Neural cell (in vitro differentiated cells): ENCODE measurements at regions not wholly inside any gene's neighbourhood (a gene's known extent, or its start where the extent isn't known, plus 50 kb on each side); places are given as distances from the start of the nearest gene placed in this dataset.

Experiments
- H2AFZ ChIP-seq: fragments of 200-600, 300-800 bp; sonication (generic), shearing (Covaris generic); 2 replicates; pipeline ENCODE4 v1.6.0; 2014; ENCODE audit warnings: low read depth, mild to moderate bottlenecking, antibody characterized with exemption, low read length, moderate library complexity
- H3F3A ChIP-seq: fragments of 200-600 bp; shearing (Covaris generic); 2 replicates; pipeline ENCODE4 v1.6.1; 2016; ENCODE audit warnings: mild to moderate bottlenecking, moderate library complexity, mixed read lengths, antibody characterized with exemption, low read length; ENCODE audit not compliant: insufficient read depth, poor library complexity, severe bottlenecking
- H3K27ac ChIP-seq: fragments of 200-600, 300-800 bp; sonication (generic), shearing (Covaris generic); 2 replicates; pipeline ENCODE4 v1.5.1; 2014; ENCODE audit warnings: mild to moderate bottlenecking, low read length, moderate library complexity
- H3K27me3 ChIP-seq: fragments of 300-800, 200-600 bp; sonication (generic), shearing (Covaris generic); 2 replicates; pipeline ENCODE4 v1.6.0; 2014; ENCODE audit warnings: mild to moderate bottlenecking, low read depth, low read length, moderate library complexity; ENCODE audit not compliant: insufficient read depth
- H3K36me3 ChIP-seq: fragments of 300-800, 200-600 bp; sonication (generic), shearing (Covaris generic); 2 replicates; pipeline ENCODE4 v1.5.1; 2014; ENCODE audit warnings: mild to moderate bottlenecking, antibody characterized with exemption, low read length, moderate library complexity; ENCODE audit not compliant: insufficient read depth
- H3K4me2 ChIP-seq: fragments of 300-800, 200-600 bp; sonication (generic), shearing (Covaris generic); 2 replicates; pipeline ENCODE4 v1.6.0; 2014; ENCODE audit warnings: mild to moderate bottlenecking, low read length
- H3K4me3 ChIP-seq: fragments of 300-800, 200-600 bp; sonication (generic), shearing (Covaris generic); 2 replicates; pipeline ENCODE4 v1.5.1; 2014; ENCODE audit warnings: mild to moderate bottlenecking, low read length, moderate library complexity
- H3K79me2 ChIP-seq: fragments of 200-600 bp; shearing (Covaris generic); replicated peaks from 2 replicates; pipeline ENCODE4 v1.6.0; 2014; ENCODE audit warnings: mild to moderate bottlenecking, low read length, moderate library complexity; ENCODE audit not compliant: insufficient read depth
- H3K9ac ChIP-seq: fragments of 300-800, 200-600 bp; sonication (generic), shearing (Covaris generic); 2 replicates; pipeline ENCODE4 v1.6.1; 2016; ENCODE audit warnings: mild to moderate bottlenecking, low read length, mixed read lengths
- H3K9me2 ChIP-seq: fragments of 200-600 bp; shearing (Covaris generic); 2 replicates; pipeline ENCODE4 v1.6.1; 2016; ENCODE audit warnings: mild to moderate bottlenecking, low read length, mixed read lengths; ENCODE audit not compliant: insufficient read depth
- H3K9me3 ChIP-seq: fragments of 200-600, 300-800 bp; sonication (generic), shearing (Covaris generic); 2 replicates; pipeline ENCODE4 v1.6.1; 2016; ENCODE audit warnings: mild to moderate bottlenecking, mixed run types, low read length, moderate library complexity, mixed read lengths
- H4K20me1 ChIP-seq: fragments of 200-600 bp; shearing (Covaris generic); 2 replicates; pipeline ENCODE4 v1.6.1; 2016; ENCODE audit warnings: mild to moderate bottlenecking, mixed run types; ENCODE audit not compliant: insufficient read depth
- EP300 ChIP-seq: fragments of 450-650 bp; conservative IDR thresholded peaks from 2 replicates; pipeline ENCODE4 v1.6.1; 2014; ENCODE audit warnings: antibody characterized with exemption, mild to moderate bottlenecking, moderate library complexity; ENCODE audit not compliant: poor library complexity, severe bottlenecking
- EZH2 ChIP-seq: fragments of 200-600, 300-800 bp; shearing (Covaris generic), sonication (generic); IDR thresholded peaks from 2 replicates; pipeline ENCODE4 v1.6.1; 2014; ENCODE audit warnings: antibody characterized with exemption, low read length, borderline replicate concordance, mild to moderate bottlenecking; ENCODE audit not compliant: insufficient read depth, poor library complexity, severe bottlenecking
- MXI1 ChIP-seq: fragments of 450-650 bp; conservative IDR thresholded peaks from 2 replicates; pipeline ENCODE4 v1.6.1; 2014; ENCODE audit warnings: antibody characterized with exemption, mild to moderate bottlenecking; ENCODE audit not compliant: poor library complexity, severe bottlenecking
- POLR2AphosphoS5 ChIP-seq: IDR thresholded peaks from 2 replicates; pipeline ENCODE4 v1.6.1; 2012
- RAD21 ChIP-seq: fragments of 450-650 bp; conservative IDR thresholded peaks from 2 replicates; pipeline ENCODE4 v1.6.1; 2014; ENCODE audit warnings: antibody characterized with exemption, mild to moderate bottlenecking, moderate library complexity
- SMC3 ChIP-seq: fragments of 450-650 bp; conservative IDR thresholded peaks from 2 replicates; pipeline ENCODE4 v1.6.1; 2014; ENCODE audit warnings: antibody characterized with exemption, mild to moderate bottlenecking, moderate library complexity; ENCODE audit not compliant: poor library complexity
- TAF1 ChIP-seq: IDR thresholded peaks from 2 replicates; pipeline ENCODE4 v1.6.1; 2012; ENCODE audit warnings: low read depth
- TF ChIP-seq, protein P1 (sequence below): fragments of 450-650 bp; IDR thresholded peaks from 2 replicates; pipeline ENCODE4 v1.5.1; 2014; ENCODE audit warnings: antibody characterized with exemption, mild to moderate bottlenecking, moderate library complexity; ENCODE audit not compliant: poor library complexity, severe bottlenecking
- TF ChIP-seq, protein P2 (sequence below): IDR thresholded peaks from 2 replicates; pipeline ENCODE4 v1.6.1; 2012; ENCODE audit warnings: borderline replicate concordance

DNA sequence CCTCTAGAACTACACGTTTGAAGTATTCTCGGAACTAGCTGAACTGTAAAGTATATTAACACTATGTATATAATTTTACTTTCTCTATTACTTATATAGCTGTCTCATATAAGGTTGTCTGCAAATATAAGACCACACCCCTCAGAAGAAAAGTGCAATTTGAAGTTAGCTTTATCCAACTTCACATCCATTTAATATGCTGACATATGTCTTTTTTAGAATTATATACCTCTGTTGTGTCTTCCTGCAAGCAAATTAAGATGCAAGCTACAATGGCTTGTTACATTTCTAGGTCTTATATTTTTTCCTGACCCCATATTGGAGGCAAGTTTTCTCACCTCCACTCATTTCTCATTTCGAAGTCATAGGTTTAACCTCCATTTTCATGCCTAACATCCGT is 349.0 kb upstream of the AGA start:
- no peak overlapping the region for H3K4me3 ChIP-seq
- H3K79me2 ChIP-seq = no peaks in the 10 kb centered on the region
- H3K27ac ChIP-seq = no peak overlapping the region
- H3F3A ChIP-seq = no peaks in the 10 kb centered on the region
- no peak overlapping the region for H3K9ac ChIP-seq
- no peak overlapping the region for H2AFZ ChIP-seq
- no peaks in the 10 kb centered on the region for H4K20me1 ChIP-seq
- no peaks in the 10 kb centered on the region for H3K9me3 ChIP-seq
- TF ChIP-seq POLR2AphosphoS5 (no peak), TAF1 (no peak), EP300 (no peak), EZH2 (no peak), MXI1 (no peak), SMC3 (no peak), RAD21 (no peak)
- TF ChIP-seq, protein P1, sequence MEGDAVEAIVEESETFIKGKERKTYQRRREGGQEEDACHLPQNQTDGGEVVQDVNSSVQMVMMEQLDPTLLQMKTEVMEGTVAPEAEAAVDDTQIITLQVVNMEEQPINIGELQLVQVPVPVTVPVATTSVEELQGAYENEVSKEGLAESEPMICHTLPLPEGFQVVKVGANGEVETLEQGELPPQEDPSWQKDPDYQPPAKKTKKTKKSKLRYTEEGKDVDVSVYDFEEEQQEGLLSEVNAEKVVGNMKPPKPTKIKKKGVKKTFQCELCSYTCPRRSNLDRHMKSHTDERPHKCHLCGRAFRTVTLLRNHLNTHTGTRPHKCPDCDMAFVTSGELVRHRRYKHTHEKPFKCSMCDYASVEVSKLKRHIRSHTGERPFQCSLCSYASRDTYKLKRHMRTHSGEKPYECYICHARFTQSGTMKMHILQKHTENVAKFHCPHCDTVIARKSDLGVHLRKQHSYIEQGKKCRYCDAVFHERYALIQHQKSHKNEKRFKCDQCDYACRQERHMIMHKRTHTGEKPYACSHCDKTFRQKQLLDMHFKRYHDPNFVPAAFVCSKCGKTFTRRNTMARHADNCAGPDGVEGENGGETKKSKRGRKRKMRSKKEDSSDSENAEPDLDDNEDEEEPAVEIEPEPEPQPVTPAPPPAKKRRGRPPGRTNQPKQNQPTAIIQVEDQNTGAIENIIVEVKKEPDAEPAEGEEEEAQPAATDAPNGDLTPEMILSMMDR = no peak
- TF ChIP-seq, protein P2, sequence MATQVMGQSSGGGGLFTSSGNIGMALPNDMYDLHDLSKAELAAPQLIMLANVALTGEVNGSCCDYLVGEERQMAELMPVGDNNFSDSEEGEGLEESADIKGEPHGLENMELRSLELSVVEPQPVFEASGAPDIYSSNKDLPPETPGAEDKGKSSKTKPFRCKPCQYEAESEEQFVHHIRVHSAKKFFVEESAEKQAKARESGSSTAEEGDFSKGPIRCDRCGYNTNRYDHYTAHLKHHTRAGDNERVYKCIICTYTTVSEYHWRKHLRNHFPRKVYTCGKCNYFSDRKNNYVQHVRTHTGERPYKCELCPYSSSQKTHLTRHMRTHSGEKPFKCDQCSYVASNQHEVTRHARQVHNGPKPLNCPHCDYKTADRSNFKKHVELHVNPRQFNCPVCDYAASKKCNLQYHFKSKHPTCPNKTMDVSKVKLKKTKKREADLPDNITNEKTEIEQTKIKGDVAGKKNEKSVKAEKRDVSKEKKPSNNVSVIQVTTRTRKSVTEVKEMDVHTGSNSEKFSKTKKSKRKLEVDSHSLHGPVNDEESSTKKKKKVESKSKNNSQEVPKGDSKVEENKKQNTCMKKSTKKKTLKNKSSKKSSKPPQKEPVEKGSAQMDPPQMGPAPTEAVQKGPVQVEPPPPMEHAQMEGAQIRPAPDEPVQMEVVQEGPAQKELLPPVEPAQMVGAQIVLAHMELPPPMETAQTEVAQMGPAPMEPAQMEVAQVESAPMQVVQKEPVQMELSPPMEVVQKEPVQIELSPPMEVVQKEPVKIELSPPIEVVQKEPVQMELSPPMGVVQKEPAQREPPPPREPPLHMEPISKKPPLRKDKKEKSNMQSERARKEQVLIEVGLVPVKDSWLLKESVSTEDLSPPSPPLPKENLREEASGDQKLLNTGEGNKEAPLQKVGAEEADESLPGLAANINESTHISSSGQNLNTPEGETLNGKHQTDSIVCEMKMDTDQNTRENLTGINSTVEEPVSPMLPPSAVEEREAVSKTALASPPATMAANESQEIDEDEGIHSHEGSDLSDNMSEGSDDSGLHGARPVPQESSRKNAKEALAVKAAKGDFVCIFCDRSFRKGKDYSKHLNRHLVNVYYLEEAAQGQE = no peak
- no peaks in the 10 kb centered on the region for H3K9me2 ChIP-seq
- no peaks in the 10 kb centered on the region for H3K27me3 ChIP-seq
- H3K4me2 ChIP-seq = no peak overlapping the region
- H3K36me3 ChIP-seq = no peaks in the 10 kb centered on the region

DNA sequence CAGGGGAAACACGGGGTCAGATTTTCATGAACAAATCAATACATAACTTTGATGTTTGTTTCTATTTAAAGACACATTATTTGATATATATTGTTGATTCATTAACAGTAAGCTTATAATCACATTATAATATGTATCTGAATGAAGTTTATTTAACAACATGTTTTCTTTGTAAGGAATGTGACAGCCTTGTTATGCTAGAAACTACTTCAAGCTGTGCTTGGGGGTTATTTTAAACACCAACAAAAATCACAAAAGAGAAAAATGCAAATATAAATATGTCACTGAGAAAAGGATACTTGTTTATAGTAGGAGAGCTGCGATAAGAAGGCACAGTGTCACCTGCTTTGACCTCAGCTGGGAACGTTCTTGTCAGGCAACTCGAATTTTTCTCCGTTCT is 354.6 kb upstream of the AGA start:
- TF ChIP-seq EZH2 (no peak), RAD21 (no peak), EP300 (no peak), TAF1 (no peak), SMC3 (no peak), POLR2AphosphoS5 (no peak), MXI1 (no peak)
- TF ChIP-seq, protein P2 = no peak
- TF ChIP-seq, protein P1 = no peak
- H4K20me1 ChIP-seq = no peaks in the 10 kb centered on the region
- no peaks in the 10 kb centered on the region for H3K9me2 ChIP-seq
- H3K9me3 ChIP-seq = no peaks in the 10 kb centered on the region
- H3K27me3 ChIP-seq = no peaks in the 10 kb centered on the region
- no peaks in the 10 kb centered on the region for H3K36me3 ChIP-seq
- no peaks in the 10 kb centered on the region for H3F3A ChIP-seq
- no peaks in the 10 kb centered on the region for H3K79me2 ChIP-seq
- no peak overlapping the region for H2AFZ ChIP-seq
- no peak overlapping the region for H3K4me2 ChIP-seq
- no peak overlapping the region for H3K27ac ChIP-seq
- no peak overlapping the region for H3K4me3 ChIP-seq
- H3K9ac ChIP-seq = no peak overlapping the region
